ENCODE measurements at regions not wholly inside any gene's neighbourhood (a gene's known extent, or its start where the extent isn't known, plus 50 kb on each side); places are given as distances from the start of the nearest gene placed in this dataset.
A peak's percentile ranks its signal among the peaks of the same experiment; 100 is the strongest.
"Not testable (repeated sequence)": the region's sequence is repeated elsewhere in the genome, so short reads cannot be mapped to it uniquely, and the experiment has no call there.

DNA sequence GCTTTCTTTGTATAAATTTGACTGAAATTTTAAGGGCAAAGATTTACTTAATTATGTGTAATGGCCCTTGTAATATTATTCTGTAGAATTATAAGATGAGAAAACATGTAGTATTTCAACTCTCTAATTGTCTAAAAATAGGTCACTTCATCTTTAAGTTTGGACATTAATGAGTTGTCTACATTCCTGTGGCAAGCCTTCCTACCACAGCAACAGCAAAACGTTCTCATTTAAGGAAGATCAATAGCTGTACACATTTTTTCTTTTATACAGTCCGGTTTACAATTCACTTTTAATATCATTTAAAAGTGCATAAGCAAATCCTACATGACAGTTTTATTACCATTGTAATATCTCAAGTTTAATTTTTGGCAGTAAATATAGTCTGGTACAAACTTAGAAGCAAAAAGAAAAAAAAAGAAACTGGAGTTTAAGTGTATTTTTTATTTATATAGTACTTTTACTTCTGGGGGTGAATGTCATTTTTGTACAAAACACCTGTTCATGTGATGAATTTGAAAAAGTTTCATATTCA lies 501.8 kb downstream of the ZPLD1 start:
- no peak for DNase-seq

DNA sequence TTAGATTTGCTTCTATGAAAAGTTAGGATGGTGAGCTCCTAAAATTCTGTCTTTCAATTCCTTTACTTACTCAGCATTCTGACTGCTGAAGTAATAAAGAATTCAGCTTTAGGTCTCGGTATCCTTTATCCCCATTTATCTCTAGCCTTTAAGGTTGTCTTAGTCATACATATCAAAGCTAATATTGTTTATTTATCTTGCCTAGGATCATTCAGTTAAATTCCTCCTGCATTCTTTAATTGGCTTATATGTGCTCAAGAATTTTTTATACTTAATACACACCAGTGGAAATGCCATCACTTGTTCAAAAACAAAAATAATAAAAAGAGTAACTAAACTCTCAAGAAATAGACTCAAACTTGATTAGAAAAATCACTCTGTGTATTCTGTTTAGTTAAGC lies 507.0 kb downstream of the ZPLD1 start:
- no peak for DNase-seq

DNA sequence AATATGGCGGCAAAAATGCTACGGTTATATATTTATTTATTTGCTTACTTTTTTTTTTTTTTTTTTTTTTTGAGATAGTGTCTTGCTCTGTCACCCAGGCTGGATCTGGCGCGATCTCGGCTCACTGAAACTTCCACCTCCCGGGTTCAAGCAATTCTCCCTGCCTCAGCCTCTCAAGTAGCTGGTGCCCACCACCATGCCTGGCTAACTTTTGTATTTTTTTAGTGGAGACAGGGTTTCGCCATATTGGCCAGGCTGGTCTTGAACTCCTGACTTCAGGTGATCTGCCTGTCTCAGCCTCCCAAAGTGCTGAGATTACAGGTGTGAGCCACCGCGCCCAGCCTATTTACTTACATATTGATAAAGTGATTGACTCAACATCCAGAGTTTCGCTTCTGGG lies 511.6 kb downstream of the ZPLD1 start:
- DNase-seq, result not testable (repeated sequence)

DNA sequence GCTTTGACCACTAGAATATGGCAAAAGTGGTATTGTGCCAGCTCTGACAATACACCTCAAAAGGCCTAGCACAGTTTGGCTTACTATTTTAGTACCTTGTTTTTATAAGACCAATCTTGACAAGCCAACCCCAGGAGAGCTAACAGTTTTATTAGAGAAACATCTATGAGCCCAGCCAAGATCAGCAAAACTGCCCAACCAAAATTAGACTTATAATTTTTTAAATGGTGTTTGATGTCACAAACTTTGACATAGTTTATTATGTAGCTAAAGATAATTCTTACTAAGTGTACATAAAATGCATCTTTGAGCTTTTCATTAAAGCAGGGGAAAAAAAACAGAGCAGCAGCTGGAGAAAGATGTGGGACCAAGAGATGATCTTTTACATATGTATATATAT lies 537.5 kb downstream of the ZPLD1 start:
- DNase-seq, result no peak

DNA sequence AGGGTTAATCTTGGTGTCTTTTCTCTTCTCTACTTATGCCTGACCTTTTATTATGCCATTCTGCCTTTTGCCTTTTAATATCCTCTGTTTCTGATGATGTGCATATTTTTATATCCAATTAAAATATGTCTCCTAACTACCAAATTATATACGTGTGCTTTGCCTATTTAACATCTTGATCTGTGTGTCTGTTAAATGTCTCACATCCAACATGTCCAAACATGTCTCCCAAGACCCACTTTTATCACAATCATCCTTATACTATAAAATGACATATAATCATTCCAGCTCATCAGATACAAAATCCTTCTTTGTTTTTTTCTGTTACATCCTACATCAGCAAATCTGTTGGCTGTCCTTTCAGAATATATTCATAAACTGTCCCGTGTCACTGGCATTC lies 539.5 kb downstream of the ZPLD1 start:
- DNase-seq, result no peak

DNA sequence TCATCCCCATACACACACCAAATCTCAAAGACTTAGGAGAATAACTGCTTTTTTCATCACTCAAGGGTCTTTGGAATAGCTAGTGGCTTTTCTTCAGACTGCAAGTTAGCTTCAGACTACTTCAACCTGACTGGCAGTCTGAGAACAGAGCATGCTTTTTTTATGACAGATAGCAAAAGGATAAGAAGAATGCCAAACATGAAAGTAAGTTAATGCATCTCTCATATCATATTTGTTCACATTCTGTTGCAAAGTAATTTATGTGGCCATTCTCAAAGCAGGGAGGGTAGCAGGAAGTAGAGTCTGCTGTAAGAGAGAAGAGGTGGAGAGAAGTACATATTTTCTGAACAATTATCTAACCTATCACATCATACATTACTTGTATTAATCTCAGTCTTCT lies 544.4 kb downstream of the ZPLD1 start:
- no peak for DNase-seq

DNA sequence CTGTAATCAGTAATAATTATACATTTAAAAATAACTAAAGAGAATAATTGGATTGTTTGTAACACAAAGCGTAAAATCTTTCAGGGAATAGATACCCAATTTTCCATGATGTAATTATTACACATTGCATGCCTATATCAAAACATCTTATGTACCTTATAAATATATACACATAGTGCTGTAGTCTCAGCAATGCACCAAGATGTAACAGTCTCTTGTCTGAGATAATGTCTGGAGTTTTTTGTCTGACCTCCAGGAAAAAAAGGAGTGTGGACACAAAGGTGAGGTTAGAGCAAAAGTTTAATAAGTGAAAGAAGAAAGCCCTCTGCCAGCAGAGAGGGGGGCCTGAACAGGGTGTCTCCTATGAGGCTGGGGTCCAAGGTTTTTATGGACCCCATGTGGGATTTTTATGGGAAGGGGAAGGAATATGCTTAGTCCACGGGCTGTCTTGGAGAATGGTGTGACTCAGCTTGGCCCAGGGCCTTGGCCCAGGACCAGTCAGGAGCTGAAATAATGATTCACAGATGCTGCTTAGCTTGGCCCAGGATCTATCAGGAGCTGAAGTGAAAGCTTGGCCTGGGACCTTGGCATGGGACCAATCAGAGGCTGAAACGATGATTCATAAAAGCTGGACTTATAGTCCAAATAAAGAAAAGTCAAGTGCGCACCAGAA lies 545.0 kb downstream of the ZPLD1 start:
- DNase-seq, result no peak

DNA sequence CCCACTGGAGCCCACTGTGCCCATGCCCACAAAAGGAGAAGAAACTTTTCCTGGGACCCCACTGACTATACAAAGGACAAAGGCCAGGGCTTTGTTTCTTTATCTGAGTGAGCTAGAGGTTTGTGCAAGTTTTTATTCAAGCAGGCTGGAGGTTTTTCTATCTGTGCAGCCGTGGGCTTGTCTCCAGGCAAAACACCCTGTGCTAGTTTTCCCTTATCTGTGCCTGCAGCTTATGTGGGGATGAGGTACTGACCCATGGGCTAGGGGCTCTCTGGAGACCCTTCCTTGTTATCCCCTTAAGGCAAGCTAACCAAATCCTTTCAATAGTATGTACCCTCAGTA lies 545.5 kb downstream of the ZPLD1 start:
- DNase-seq, result no peak

DNA sequence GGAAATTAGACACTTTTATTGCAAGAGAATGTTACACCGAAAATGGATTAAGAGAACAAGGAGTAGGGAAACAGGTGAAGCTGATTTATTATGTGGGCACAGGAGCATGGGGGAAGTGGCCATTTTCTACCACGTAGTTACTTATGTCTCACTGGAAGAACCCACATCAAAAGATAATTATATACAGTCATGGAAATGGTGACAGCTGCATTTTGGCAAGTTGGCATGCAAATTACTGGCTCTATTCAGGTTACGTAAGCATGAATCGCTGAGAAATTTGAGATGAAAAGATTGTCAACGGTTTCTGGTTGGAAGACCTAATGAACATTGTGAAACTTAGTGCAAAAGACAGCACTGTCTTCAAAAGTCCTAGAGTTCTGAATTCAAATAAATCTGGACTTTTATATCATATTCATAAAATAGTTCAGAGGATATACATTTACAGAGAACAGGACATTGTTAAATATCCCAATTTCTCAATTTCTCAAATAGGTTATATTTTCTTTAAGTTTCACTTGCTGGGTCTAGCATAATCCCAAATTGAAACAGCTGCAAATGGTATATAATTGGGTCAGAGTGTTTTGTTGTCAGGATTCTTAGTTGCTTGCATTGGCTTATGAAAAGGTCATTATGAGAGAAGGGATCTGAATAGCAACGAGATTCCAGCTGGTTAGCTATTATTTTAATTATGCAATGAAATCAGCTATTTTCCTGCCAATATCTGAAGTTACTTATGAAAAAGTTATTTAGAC lies 567.8 kb downstream of the ZPLD1 start:
- peak; percentile 3 for DNase-seq

DNA sequence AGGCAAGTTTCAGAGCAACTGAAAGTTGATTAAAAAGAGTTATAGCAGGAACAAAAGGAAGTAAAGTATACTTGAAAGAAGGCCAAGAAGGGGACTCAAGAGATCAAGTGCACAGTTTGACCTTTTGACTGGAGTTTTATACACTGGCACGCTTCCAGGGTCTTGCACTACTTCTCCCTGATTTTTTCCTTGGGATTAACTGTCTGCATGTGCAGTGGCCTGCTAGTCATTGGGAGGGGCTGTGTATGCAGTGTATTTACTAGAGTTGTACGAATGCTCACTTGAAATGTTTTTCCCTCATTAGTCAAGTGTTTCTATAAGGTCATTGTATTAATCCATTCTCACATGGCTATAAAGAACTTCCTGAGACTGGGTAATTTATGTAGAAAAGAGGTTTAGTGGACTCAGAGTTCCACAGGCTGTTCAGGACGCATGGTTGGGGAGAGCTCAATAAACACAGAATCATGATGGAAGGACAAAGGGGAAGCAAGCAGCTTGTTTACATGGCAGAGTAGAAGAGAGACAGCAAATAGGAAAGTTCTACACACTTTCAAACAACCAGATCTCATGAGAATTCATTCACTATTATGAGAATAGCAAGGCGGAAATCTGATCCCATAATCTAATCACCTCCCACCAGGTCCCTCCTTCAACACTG lies 571.8 kb downstream of the ZPLD1 start:
- DNase-seq, result no peak

DNA sequence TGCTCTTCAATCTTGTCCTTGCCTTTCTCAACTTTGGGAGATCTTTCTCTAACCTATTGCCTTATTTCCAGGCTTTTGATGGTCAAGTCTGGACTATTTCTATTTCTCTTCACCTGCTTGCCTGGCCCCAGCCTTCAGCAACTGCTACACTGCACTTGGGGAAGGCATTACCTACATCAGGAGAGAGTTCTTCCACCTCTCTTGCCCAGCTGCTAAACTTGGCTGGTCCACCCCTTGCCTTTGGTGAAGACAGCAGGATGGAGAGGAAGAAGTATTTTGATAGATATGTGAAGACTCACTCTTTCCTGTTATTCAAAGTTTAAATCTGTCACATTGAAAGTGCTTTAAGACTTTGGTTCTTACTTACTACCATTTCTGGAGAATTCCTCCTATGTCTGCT lies 574.8 kb downstream of the ZPLD1 start:
- DNase-seq, result no peak

DNA sequence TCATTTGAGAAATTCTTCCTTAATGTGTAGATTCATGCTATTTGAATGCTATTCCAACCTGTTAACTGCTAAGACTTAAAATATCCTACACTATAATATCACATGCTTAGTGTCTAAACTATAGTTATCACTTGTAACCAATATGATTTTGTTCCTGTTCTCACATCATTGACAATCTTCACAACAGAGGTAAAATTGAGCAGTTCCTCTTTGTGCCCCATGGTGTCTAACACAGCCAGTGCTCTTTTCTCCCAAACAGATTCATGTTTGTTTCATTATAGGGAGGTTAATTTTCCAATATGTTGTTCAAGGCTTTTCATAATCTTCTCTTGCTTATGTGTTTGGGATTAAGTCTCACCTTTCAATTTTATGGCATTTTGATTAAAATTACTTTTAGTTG lies 591.1 kb downstream of the ZPLD1 start:
- DNase-seq, result no peak

DNA sequence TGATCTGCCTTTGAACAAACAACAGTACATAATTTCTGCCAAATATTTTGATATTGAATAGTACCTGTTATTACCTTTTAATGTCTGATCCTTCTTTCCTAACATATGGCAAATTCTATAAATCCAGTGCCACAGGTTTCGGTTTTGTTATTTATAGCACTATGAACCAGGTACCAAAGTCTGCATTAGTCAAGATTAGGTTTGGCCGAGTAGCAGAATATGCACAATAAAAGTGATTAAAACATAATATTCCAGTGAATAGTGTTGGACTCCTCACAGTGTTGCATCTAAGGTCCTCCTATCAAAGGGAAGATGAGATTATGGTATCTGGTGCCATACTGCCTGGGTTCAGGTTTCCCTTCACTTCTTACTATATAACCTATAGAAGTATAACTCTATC lies 599.0 kb downstream of the ZPLD1 start:
- DNase-seq, result no peak

DNA sequence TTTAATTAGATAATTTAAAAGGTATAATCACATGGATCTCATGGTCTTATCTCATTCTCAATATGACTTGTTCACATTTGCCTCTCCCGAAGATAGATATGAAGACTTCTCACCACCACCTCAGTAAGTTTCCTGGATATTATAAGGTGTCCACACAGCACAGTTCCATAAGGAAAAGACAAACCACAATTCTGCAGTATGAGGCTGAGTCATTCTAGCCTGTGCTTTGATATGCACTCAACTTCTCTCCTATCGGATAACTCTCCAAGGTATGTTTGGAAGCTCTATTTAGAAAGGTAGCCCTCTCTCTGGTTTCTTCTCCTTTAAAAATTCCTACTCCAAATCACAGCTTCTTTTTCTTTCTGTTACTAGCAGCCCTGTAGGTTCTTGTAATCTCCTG lies 612.8 kb downstream of the ZPLD1 start:
- no peak for DNase-seq

DNA sequence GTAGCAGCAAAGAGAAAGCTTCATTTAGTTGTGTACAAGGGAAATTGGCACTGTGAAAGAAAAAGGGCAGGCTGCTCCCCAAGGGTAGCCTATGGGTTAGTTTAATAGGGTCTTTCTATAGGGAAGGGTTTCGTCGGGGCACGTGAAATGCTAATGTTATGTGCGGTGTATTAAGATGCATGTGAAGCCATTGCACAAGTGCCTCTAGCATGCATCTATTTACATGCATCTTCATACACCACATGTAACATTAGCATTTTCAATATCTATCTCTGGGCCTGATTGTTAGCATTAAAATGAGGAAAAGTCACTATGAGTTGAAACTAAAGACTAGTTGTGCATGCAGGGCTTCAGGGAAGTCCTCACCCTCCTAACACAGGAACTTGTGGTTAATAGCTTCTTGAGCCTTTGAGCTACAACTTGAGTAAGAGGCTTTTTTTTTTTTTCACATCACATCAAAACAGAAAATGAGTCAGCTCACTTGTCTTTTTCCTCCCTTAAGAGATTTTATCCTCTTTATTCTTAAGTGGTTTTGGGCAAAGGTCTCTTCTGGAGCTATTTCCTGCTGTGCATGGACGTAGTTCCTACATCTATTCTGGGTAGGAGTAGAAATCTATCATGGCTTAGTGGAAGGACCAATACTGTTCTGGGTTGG lies 613.4 kb downstream of the ZPLD1 start:
- DNase-seq, result no peak

DNA sequence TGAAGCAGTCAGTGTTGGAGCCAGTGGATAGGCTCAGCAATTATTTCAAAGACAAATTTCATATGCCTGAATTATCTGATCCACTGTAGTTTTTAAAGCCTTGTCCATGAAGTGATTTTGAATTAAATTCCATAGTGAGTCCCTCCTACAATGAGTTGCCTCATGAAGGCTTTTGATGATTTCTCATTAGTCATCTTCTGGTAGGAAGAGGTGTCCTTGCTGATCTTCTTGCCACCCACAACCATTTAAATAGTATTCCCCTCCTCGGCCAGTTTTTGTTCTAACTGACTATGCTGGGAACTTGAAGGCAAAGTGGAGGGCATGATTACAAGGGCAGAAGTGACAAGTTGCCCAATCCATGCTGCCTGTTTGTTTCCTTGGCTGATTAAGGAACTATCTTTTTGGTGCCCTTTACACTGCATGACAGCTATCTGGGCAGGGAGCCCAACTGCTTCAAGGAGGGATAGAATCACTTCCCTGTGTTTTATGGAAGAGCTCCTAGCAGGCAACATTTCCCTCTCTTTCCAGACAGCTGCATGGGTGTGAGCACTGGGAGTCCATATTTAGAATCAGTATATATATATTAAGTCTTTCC lies 617.5 kb downstream of the ZPLD1 start:
- DNase-seq, result no peak

DNA sequence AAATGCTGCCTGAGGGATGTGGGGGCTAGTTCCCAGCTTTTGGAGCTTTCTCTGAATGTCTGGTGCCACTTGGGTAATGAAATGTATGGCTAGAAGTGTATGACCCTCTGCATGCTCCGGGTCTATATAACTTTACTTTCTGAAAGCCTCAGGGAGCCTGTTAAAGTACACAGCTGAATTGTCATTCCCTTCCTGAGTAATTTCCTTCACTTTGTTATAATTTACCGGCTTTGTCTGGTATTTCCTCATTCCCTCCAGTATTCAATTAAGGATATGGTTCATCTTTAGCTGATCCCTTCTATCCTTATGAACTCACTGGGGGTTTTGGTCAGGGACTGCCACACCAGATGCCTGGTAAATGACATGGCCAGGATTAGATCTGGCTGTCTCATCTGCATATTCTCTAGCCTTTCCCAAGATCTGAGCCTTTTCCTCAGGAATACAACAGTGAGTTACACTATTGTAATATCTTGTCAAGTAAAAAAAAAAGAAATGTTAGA lies 620.3 kb downstream of the ZPLD1 start:
- DNase-seq, result no peak

DNA sequence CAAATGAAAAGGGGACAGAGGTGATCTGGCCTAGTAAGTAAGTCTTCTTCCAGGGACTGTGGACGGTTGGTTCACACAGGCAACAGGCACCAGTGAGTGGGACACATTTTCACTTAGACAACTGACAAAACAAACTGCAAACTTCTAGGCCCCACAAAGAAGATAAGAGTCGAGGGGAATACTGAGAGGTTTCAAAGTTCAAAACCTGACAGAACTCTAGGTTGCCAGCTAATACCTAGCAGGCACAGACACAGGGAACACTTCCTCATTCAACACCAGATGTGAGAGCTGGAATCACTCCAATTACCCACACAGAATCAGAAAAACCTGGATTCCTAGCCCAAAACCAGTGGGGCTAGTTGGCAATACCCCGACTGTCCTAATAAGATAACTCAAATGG lies 621.7 kb downstream of the ZPLD1 start:
- DNase-seq, result no peak

DNA sequence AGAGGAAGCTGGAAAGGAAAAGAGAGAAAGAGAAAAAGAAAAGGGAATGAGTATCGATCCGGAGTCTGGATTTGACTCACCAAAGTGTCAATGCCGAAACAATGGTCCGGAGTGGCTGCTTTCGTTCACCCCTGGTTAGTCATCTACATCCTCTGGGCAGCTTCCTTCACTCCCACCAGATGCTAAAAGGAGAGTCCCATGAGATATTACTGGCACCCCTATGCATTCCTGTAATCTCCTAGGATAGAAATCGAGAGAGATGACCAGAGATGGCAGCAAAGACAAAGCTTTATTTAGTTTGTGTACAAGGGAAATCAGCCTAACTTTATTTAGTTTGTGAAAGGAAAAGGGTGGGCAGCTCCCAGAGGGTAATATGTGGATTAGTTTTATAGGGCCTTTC lies 622.2 kb downstream of the ZPLD1 start:
- no peak for DNase-seq

DNA sequence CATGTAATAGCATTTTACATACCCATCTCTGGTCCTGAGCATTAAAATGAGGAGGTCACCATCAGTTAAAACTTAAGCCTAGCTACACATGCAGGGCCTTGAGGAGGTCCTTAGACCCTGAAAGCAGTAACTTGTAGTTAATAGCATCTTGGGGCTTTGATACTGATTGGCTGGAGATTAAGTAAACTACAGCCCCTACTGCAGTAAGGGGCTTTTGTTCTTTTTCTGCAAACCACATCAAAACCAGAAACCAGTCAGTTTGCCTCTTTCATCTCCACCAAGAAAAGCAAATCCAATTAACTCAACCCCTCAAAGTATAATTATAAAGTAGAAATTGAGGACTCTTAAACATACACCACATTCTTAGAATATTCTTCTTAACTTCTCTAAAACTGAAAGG lies 622.7 kb downstream of the ZPLD1 start:
- DNase-seq, result no peak

DNA sequence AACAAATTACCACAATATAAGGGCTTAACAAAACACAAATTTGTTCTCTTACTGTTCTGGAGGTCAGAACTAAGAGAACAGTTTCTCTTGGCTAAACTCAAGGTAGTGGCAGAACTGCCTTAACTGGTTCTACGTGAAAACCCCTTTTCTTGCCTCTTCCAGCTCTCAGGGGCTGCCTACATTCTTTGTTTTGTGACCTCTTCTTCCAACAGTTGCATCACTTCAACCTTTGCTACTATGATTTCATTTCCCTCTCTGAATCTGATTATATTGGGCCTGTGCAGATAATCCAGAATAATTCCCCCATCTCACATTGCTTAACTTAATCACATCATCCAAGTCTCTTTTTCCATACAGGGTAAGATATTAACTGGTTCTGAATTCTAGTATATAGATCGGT lies 624.6 kb downstream of the ZPLD1 start:
- DNase-seq, result no peak

DNA sequence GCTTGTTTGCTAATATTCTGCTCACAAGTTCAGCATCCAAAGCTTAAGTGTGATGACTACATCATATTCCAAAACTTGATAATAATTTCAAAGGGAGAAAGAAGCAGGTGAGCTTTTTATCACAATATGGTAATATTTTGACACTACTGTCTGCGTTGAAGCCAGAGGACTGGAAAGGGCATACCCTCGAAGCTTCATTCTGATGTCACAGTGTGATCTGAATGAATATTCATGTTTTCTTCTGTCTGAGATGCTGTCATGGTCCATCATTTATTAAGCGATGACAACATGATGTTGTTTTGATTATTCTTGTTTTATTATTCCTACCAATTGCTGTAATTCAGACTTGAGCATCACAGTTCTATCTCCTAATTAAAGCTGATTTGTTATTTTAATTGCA lies 625.4 kb downstream of the ZPLD1 start:
- no peak for DNase-seq

DNA sequence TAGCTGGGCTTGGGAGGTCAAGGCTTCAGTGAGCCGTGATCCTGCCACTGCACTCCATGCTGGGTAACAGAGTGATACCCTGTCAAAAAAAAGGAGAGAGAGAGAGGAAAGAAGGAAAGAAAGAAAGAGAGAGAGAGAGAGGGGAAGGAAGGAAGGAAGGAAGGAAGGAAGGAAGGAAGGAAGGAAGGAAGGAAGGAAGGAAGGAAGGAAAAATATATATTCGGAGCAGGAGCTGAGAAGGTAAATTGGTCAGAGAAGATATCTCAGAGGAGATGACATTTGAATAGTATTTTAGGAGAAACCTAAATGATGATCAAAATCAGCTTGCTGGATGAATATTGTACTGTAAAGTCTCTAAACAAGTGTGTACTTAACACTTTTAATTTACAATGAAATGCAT lies 633.1 kb downstream of the ZPLD1 start:
- no peak for DNase-seq
